Keratinocyte (primary cell): ENCODE measurements at regions not wholly inside any gene's neighbourhood (a gene's known extent, or its start where the extent isn't known, plus 50 kb on each side); places are given as distances from the start of the nearest gene placed in this dataset.

ENCODE experiments used
- DNase-seq: peaks from one replicate; pipeline ENCODE4 v3.0.0-alpha.2; 2011; ENCODE audit warnings: low read depth, missing footprints, low spot score
- FAIRE-seq: peaks from 2 replicates; lab custom pipeline; 2011; peaks lifted over from hg19 to GRCh38; lab: Jason Lieb, UNC
- H2AFZ ChIP-seq: 2 replicates; pipeline ENCODE4 v1.6.0; 2012; ENCODE audit warnings: low read length, control low read depth, inconsistent platforms; ENCODE audit not compliant: control insufficient read depth
- H3K27ac ChIP-seq: 2 replicates; pipeline ENCODE4 v1.5.1; 2011; ENCODE audit warnings: low read length; ENCODE audit not compliant: control insufficient read depth, insufficient read depth
- H3K27me3 ChIP-seq: 3 replicates; pipeline ENCODE4 v1.6.0; 2011; ENCODE audit warnings: low read length; ENCODE audit not compliant: control insufficient read depth, insufficient read depth; ENCODE audit errors: extremely low read depth
- H3K36me3 ChIP-seq, 2 experiments: 2 replicates in 1 of 2; 3 replicates in 1 of 2; pipeline ENCODE4 v1.5.1; 2011; ENCODE audit warnings: low read length in 2 of 2, mild to moderate bottlenecking in 1 of 2; ENCODE audit not compliant: control insufficient read depth in 2 of 2, insufficient read depth in 2 of 2; ENCODE audit errors: extremely low read depth in 1 of 2
- H3K4me1 ChIP-seq: 3 replicates; pipeline ENCODE4 v1.5.1; 2011; ENCODE audit warnings: low read length; ENCODE audit not compliant: control insufficient read depth, insufficient read depth; ENCODE audit errors: extremely low read depth
- H3K4me2 ChIP-seq: 3 replicates; pipeline ENCODE4 v1.6.0; 2011; ENCODE audit warnings: low read depth, low read length; ENCODE audit not compliant: control insufficient read depth, insufficient read depth; ENCODE audit errors: extremely low read depth
- H3K4me3 ChIP-seq, 3 experiments: fragments of 200-600 bp in 1 of 3; sonication (generic) in 1 of 3; 2 replicates in 2 of 3; 3 replicates in 1 of 3; pipeline ENCODE4 v1.5.1; 2011 to 2016; ENCODE audit warnings: low read length in 3 of 3, mild to moderate bottlenecking in 3 of 3, control low read depth in 2 of 3, inconsistent platforms in 1 of 3, low read depth in 1 of 3, mixed read lengths in 1 of 3, mixed run types in 1 of 3, moderate library complexity in 1 of 3; ENCODE audit not compliant: control insufficient read depth in 2 of 3, insufficient read depth in 2 of 3; ENCODE audit errors: extremely low read depth in 1 of 3
- H3K79me2 ChIP-seq: 2 replicates; pipeline ENCODE4 v1.6.0; 2012; ENCODE audit warnings: low read length; ENCODE audit not compliant: control insufficient read depth, insufficient read depth
- H3K9ac ChIP-seq: 3 replicates; pipeline ENCODE4 v1.6.0; 2011; ENCODE audit warnings: low read length; ENCODE audit not compliant: control insufficient read depth, insufficient read depth; ENCODE audit errors: extremely low read depth
- H3K9me1 ChIP-seq: 3 replicates; pipeline ENCODE4 v1.6.0; 2011; ENCODE audit warnings: low read length; ENCODE audit not compliant: control insufficient read depth, insufficient read depth; ENCODE audit errors: extremely low read depth
- H3K9me3 ChIP-seq: 2 replicates; pipeline ENCODE4 v1.5.1; 2012; ENCODE audit warnings: low read depth, low read length; ENCODE audit not compliant: control insufficient read depth
- H4K20me1 ChIP-seq: 3 replicates; pipeline ENCODE4 v1.6.0; 2011; ENCODE audit warnings: low read length; ENCODE audit not compliant: control insufficient read depth, insufficient read depth; ENCODE audit errors: extremely low read depth
- EZH2 ChIP-seq: IDR thresholded peaks from one replicate; pipeline ENCODE4 v1.6.1; 2012; ENCODE audit warnings: inconsistent platforms, mild to moderate bottlenecking, low read length, moderate library complexity
- dilution Hi-C: fragments of 300-500 bp; cut with MboI; formaldehyde crosslinking; loops from one replicate; pipeline ENCODE4 v1.7.0; 2020; ENCODE audit warnings: low sequenced_read_pairs; ENCODE audit not compliant: extremely low pct_ligation_motif_present
- TF ChIP-seq, protein P1 (sequence below), 3 experiments: IDR thresholded peaks in 1 of 3; conservative IDR thresholded peaks in 1 of 3; optimal IDR thresholded peaks in 1 of 3; 2 replicates in 2 of 3; 3 replicates in 1 of 3; pipeline versions ENCODE3 to v1.5.1; 2011; ENCODE audit warnings: low read length in 3 of 3, mild to moderate bottlenecking in 3 of 3, moderate library complexity in 2 of 3, control low read depth in 1 of 3, inconsistent platforms in 1 of 3; ENCODE audit not compliant: insufficient read depth in 2 of 3; ENCODE audit errors: extremely low read depth in 1 of 3

DNA sequence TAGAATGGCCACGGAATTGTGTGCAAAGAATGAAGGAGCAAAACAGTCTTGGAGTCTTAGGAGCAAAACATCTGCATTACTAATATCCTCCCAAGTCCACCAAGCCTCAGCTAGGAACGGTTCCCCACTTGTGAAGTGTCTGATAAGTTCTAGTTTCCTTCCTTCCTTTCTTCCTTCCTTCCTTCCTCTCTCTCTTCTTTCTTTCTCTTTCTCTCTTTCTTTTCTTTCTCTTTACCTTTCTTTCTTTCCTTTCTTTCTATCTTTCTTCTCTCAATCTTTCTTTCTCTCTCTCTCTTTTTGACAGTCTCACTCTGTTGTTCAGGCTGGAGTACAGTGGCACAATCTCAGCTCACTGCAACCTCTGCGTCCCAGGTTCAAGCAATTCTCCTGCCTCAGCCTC, 160.8 kb downstream of the FOXL1 start:
- no peak for FAIRE-seq
- Histone ChIP-seq H3K79me2 (no peaks in the 10 kb centered on the region), H3K27me3 (peaks cover 13% of the 10 kb centered on the region), H3K4me2 (no peak overlapping the region), H3K9ac (no peak overlapping the region), H3K9me1 (no peaks in the 10 kb centered on the region), H2AFZ (no peak overlapping the region), H3K9me3 (no peaks in the 10 kb centered on the region), H3K27ac (no peak overlapping the region), H3K4me3 (no peak overlapping the region), H3K36me3 (no peaks in the 10 kb centered on the region), H3K4me1 (peaks cover 5% of the 10 kb centered on the region), H4K20me1 (no peaks in the 10 kb centered on the region)
- no peak for DNase-seq
- no peak for TF ChIP-seq EZH2
- TF ChIP-seq, protein P1, sequence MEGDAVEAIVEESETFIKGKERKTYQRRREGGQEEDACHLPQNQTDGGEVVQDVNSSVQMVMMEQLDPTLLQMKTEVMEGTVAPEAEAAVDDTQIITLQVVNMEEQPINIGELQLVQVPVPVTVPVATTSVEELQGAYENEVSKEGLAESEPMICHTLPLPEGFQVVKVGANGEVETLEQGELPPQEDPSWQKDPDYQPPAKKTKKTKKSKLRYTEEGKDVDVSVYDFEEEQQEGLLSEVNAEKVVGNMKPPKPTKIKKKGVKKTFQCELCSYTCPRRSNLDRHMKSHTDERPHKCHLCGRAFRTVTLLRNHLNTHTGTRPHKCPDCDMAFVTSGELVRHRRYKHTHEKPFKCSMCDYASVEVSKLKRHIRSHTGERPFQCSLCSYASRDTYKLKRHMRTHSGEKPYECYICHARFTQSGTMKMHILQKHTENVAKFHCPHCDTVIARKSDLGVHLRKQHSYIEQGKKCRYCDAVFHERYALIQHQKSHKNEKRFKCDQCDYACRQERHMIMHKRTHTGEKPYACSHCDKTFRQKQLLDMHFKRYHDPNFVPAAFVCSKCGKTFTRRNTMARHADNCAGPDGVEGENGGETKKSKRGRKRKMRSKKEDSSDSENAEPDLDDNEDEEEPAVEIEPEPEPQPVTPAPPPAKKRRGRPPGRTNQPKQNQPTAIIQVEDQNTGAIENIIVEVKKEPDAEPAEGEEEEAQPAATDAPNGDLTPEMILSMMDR (optimal IDR thresholded peaks at IDR 0.05 in 1 of 3, IDR thresholded peaks at IDR 0.05 in 1 of 3, conservative IDR thresholded peaks at IDR 0.05 in 1 of 3; ENCODE audit: extremely low read depth in 1 of 3, insufficient read depth in 2 of 3, low read length in 3 of 3), result no peak
- dilution Hi-C loops, result no loop called here

DNA sequence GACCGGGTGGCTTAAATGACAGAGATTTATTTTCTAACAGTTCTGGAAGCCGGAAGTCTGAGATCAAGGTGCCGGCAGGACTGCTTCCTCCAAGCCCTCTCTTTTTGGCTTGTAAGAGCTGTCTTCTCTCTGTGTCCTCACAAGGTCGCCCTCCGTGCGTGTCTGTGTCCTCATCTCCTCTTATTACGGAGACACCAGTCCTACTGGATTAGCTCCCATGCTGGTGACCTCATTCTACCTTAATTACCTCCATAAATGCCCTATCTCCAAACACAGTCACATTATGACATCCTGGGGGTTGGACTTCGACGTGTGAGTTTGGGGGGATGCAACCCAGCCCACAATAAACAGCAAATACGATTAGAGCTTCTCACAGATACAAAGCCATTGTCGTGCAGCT, 161.5 kb downstream of the FOXL1 start:
- peaks cover 10% of the 10 kb centered on the region for H3K27me3 ChIP-seq
- FAIRE-seq (no peak), DNase-seq (no peak)
- no peaks in the 10 kb centered on the region for H3K9me1 ChIP-seq
- H4K20me1 ChIP-seq, result no peaks in the 10 kb centered on the region
- H3K79me2 ChIP-seq, result no peaks in the 10 kb centered on the region
- H3K9ac ChIP-seq, result no peak overlapping the region
- no peak overlapping the region for H3K4me2 ChIP-seq
- TF ChIP-seq EZH2, result no peak
- TF ChIP-seq, protein P1 (optimal IDR thresholded peaks at IDR 0.05 in 1 of 3, IDR thresholded peaks at IDR 0.05 in 1 of 3, conservative IDR thresholded peaks at IDR 0.05 in 1 of 3; ENCODE audit: extremely low read depth in 1 of 3, insufficient read depth in 2 of 3, low read length in 3 of 3), result no peak
- no peaks in the 10 kb centered on the region for H3K36me3 ChIP-seq
- dilution Hi-C loops, result no loop called here
- H3K4me3 ChIP-seq, result no peak overlapping the region
- no peak overlapping the region for H2AFZ ChIP-seq
- H3K9me3 ChIP-seq, result no peaks in the 10 kb centered on the region
- no peak overlapping the region for H3K27ac ChIP-seq
- peaks cover 5% of the 10 kb centered on the region for H3K4me1 ChIP-seq
